22Rv1 (cell line): ENCODE measurements at regions not wholly inside any gene's neighbourhood (a gene's known extent, or its start where the extent isn't known, plus 50 kb on each side); places are given as distances from the start of the nearest gene placed in this dataset.

Experiments
- ZFX ChIP-seq: fragments of 450-650 bp; IDR thresholded peaks from 2 replicates; pipeline ENCODE4 v1.6.1; 2017; ENCODE audit warnings: antibody characterized with exemption, borderline replicate concordance
- TF ChIP-seq, protein P1 (sequence below): fragments of 450-650 bp; IDR thresholded peaks from 2 replicates; pipeline ENCODE4 v1.5.1; 2017; ENCODE audit warnings: mild to moderate bottlenecking

DNA sequence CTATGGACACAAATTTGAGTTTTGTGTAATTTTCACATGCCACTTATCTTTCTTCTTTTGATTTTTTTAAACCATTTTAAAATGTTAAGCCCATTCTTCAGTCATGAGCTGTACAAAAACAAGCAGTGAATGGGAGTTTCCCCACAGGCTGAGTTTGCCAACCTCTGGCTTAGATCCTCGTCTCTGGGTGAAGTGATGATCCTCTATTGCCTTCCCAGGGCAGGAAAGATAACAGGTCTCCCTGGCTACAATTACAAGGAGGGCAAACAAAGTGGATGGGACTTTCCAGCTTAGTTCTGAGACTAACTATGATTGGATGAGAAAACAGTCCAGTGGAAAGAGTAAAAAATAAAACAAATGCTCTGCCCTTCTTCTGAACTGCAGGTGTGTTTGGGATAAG is 203.7 kb downstream of the SPTSSA start:
- TF ChIP-seq, protein P1, sequence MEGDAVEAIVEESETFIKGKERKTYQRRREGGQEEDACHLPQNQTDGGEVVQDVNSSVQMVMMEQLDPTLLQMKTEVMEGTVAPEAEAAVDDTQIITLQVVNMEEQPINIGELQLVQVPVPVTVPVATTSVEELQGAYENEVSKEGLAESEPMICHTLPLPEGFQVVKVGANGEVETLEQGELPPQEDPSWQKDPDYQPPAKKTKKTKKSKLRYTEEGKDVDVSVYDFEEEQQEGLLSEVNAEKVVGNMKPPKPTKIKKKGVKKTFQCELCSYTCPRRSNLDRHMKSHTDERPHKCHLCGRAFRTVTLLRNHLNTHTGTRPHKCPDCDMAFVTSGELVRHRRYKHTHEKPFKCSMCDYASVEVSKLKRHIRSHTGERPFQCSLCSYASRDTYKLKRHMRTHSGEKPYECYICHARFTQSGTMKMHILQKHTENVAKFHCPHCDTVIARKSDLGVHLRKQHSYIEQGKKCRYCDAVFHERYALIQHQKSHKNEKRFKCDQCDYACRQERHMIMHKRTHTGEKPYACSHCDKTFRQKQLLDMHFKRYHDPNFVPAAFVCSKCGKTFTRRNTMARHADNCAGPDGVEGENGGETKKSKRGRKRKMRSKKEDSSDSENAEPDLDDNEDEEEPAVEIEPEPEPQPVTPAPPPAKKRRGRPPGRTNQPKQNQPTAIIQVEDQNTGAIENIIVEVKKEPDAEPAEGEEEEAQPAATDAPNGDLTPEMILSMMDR, result no peak
- TF ChIP-seq ZFX, result no peak
